ENCODE measurements at regions not wholly inside any gene's neighbourhood (a gene's known extent, or its start where the extent isn't known, plus 50 kb on each side); places are given as distances from the start of the nearest gene placed in this dataset.
"Not testable (repeated sequence)": the region's sequence is repeated elsewhere in the genome, so short reads cannot be mapped to it uniquely, and the experiment has no call there.

GRCh38 chr1:199489594-199489993 is 537.9 kb upstream of the NR5A2 start:
- peaks cover 8% of the 10 kb centered on the region for H3K4me1 ChIP-seq (ENCODE audit: insufficient read depth, low read length)
- DNase-seq (ENCODE audit: low read depth) = no peak
- H3K4me3 Mint-ChIP-seq (ENCODE audit: unreplicated experiment) = no peak overlapping the region
- H3K36me3 Mint-ChIP-seq (ENCODE audit: low read depth, unreplicated experiment) = no peaks in the 10 kb centered on the region
- no peaks in the 10 kb centered on the region for H4K20me1 ChIP-seq (ENCODE audit: insufficient read depth, low read length)
- no peaks in the 10 kb centered on the region for H3K9me3 Mint-ChIP-seq (ENCODE audit: unreplicated experiment)
- H3K27me3 ChIP-seq (ENCODE audit: insufficient read depth, low read length) = no peaks in the 10 kb centered on the region
- H3K36me3 ChIP-seq (ENCODE audit: insufficient read depth, low read length) = no peaks in the 10 kb centered on the region
- no peak overlapping the region for H3K9ac ChIP-seq (ENCODE audit: low read length)
- no peak overlapping the region for H3K4me2 ChIP-seq (ENCODE audit: low read length)
- no peak for TF ChIP-seq EZH2 (IDR thresholded peaks at IDR 0.05; ENCODE audit: insufficient read depth, low read length)
- TF ChIP-seq, protein P1, sequence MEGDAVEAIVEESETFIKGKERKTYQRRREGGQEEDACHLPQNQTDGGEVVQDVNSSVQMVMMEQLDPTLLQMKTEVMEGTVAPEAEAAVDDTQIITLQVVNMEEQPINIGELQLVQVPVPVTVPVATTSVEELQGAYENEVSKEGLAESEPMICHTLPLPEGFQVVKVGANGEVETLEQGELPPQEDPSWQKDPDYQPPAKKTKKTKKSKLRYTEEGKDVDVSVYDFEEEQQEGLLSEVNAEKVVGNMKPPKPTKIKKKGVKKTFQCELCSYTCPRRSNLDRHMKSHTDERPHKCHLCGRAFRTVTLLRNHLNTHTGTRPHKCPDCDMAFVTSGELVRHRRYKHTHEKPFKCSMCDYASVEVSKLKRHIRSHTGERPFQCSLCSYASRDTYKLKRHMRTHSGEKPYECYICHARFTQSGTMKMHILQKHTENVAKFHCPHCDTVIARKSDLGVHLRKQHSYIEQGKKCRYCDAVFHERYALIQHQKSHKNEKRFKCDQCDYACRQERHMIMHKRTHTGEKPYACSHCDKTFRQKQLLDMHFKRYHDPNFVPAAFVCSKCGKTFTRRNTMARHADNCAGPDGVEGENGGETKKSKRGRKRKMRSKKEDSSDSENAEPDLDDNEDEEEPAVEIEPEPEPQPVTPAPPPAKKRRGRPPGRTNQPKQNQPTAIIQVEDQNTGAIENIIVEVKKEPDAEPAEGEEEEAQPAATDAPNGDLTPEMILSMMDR (IDR thresholded peaks at IDR 0.05; ENCODE audit: insufficient read depth, low read depth, low read length) = no peak
- no peak overlapping the region for H3K27ac Mint-ChIP-seq (ENCODE audit: unreplicated experiment)
- H3K4me1 Mint-ChIP-seq (ENCODE audit: low read depth, unreplicated experiment) = peaks cover 9% of the 10 kb centered on the region
- H3K9me3 ChIP-seq (ENCODE audit: insufficient read depth, low read depth, low read length) = no peaks in the 10 kb centered on the region
- H3K4me3 ChIP-seq (ENCODE audit: insufficient read depth, low read depth, low read length) = no peak overlapping the region
- H3K27ac ChIP-seq (ENCODE audit: low read depth, low read length) = no peak overlapping the region
- H2AFZ ChIP-seq (ENCODE audit: low read depth, low read length) = no peak overlapping the region
- FAIRE-seq = no peak
- no peaks in the 10 kb centered on the region for H3K27me3 Mint-ChIP-seq (ENCODE audit: low read depth, unreplicated experiment)
- no peaks in the 10 kb centered on the region for H3K79me2 ChIP-seq (ENCODE audit: insufficient read depth, low read length)

DNA sequence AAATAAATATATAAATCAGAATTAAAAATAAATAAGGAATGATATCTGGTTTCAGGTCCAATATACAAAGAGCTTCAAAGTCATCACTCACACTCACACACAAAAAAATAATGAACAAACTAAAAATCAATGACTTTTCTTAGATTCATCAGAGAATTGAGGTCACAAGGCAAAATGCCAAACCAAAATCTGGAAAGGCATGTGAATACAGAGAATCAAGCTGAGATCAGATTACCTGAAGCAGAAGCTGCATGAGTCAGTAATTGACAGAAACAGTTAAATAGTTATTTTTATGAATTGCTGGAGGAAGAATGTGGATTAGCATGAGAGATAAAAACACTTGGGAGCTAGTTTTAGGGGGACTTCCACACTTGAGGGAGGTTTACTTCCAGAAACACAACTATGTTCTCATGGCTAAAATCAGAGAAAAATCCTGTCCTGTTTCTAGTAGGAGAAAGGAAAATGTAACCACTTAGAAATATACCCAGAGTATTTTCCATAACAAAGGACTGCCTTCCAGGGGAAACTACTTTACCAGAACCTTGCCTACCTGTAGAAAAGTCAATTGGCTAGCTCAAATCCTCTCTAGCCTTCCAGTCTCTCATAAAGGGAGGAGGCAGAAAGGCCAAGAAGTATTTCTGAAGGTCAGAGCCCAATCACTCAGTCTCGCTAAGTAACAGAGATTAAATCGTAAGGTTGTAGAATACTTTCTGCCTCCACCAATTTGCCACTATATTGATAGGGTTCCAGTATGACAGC is 536.6 kb upstream of the NR5A2 start:
- Histone ChIP-seq H2AFZ (ENCODE audit: low read depth, low read length) (peak overlapping the region; percentile 40), H3K9me3 (ENCODE audit: insufficient read depth, low read depth, low read length) (no peaks in the 10 kb centered on the region), H3K79me2 (ENCODE audit: insufficient read depth, low read length) (no peaks in the 10 kb centered on the region), H3K27me3 (ENCODE audit: insufficient read depth, low read length) (no peaks in the 10 kb centered on the region), H3K27ac (ENCODE audit: low read depth, low read length) (peak overlapping the region; percentile 18), H3K9ac (ENCODE audit: low read length) (no peak overlapping the region), H3K36me3 (ENCODE audit: insufficient read depth, low read length) (no peaks in the 10 kb centered on the region), H3K4me2 (ENCODE audit: low read length) (peak overlapping the region; percentile 30), H3K4me3 (ENCODE audit: insufficient read depth, low read depth, low read length) (no peak overlapping the region), H4K20me1 (ENCODE audit: insufficient read depth, low read length) (no peaks in the 10 kb centered on the region), H3K4me1 (ENCODE audit: insufficient read depth, low read length) (peaks cover 8% of the 10 kb centered on the region)
- Mint-ChIP-seq H3K27me3 (ENCODE audit: low read depth, unreplicated experiment) (no peaks in the 10 kb centered on the region), H3K36me3 (ENCODE audit: low read depth, unreplicated experiment) (no peaks in the 10 kb centered on the region), H3K27ac (ENCODE audit: unreplicated experiment) (no peak overlapping the region), H3K4me3 (ENCODE audit: unreplicated experiment) (no peak overlapping the region), H3K9me3 (ENCODE audit: unreplicated experiment) (peaks cover 6% of the 10 kb centered on the region), H3K4me1 (ENCODE audit: low read depth, unreplicated experiment) (peaks cover 9% of the 10 kb centered on the region)
- no peak for TF ChIP-seq EZH2 (IDR thresholded peaks at IDR 0.05; ENCODE audit: insufficient read depth, low read length)
- TF ChIP-seq, protein P1 (IDR thresholded peaks at IDR 0.05; ENCODE audit: insufficient read depth, low read depth, low read length) = no peak
- peak; percentile 88 for DNase-seq (ENCODE audit: low read depth)
- FAIRE-seq = no peak

GRCh38 chr1:199495432-199495831 is 532.1 kb upstream of the NR5A2 start:
- TF ChIP-seq EZH2 (IDR thresholded peaks at IDR 0.05; ENCODE audit: insufficient read depth, low read length) = no peak
- TF ChIP-seq, protein P1 (IDR thresholded peaks at IDR 0.05; ENCODE audit: insufficient read depth, low read depth, low read length) = no peak
- Histone ChIP-seq H3K4me1 (ENCODE audit: insufficient read depth, low read length) (peaks cover 7% of the 10 kb centered on the region), H3K79me2 (ENCODE audit: insufficient read depth, low read length) (no peaks in the 10 kb centered on the region), H4K20me1 (ENCODE audit: insufficient read depth, low read length) (no peaks in the 10 kb centered on the region), H3K4me3 (ENCODE audit: insufficient read depth, low read depth, low read length) (no peak overlapping the region), H3K4me2 (ENCODE audit: low read length) (no peak overlapping the region), H3K36me3 (ENCODE audit: insufficient read depth, low read length) (no peaks in the 10 kb centered on the region), H3K9ac (ENCODE audit: low read length) (no peak overlapping the region), H2AFZ (ENCODE audit: low read depth, low read length) (no peak overlapping the region), H3K27ac (ENCODE audit: low read depth, low read length) (no peak overlapping the region), H3K9me3 (ENCODE audit: insufficient read depth, low read depth, low read length) (no peaks in the 10 kb centered on the region), H3K27me3 (ENCODE audit: insufficient read depth, low read length) (no peaks in the 10 kb centered on the region)
- DNase-seq (ENCODE audit: low read depth) (no peak), FAIRE-seq (no peak)
- no peaks in the 10 kb centered on the region for H3K27me3 Mint-ChIP-seq (ENCODE audit: low read depth, unreplicated experiment)
- no peaks in the 10 kb centered on the region for H3K36me3 Mint-ChIP-seq (ENCODE audit: low read depth, unreplicated experiment)
- peaks cover 7% of the 10 kb centered on the region for H3K9me3 Mint-ChIP-seq (ENCODE audit: unreplicated experiment)
- no peak overlapping the region for H3K27ac Mint-ChIP-seq (ENCODE audit: unreplicated experiment)
- H3K4me3 Mint-ChIP-seq (ENCODE audit: unreplicated experiment) = no peak overlapping the region
- peaks cover 9% of the 10 kb centered on the region for H3K4me1 Mint-ChIP-seq (ENCODE audit: low read depth, unreplicated experiment)

DNA sequence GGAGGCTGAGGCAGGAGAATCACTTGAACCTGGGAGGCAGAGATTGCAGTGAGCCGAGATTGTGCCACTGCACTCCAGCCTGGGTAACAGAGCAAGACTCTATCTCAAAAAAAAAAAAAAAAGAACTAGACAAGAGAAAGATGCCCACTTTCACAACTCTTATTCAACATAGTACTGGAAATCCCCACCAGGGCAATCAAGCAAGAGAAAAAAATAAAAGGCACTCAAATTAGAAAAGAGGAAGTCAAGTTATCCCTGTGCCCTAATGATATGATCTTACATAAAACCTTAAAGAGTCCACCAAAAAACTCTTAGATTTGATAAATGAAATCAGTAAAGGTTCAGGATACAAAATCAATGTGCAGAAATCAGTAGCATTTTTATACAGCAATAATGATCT is 528.7 kb upstream of the NR5A2 start:
- not testable (repeated sequence) for H3K27me3 Mint-ChIP-seq (ENCODE audit: low read depth, unreplicated experiment); H3K79me2 ChIP-seq (ENCODE audit: insufficient read depth, low read length); H3K4me3 Mint-ChIP-seq (ENCODE audit: unreplicated experiment); H3K4me2 ChIP-seq (ENCODE audit: low read length); H3K27ac ChIP-seq (ENCODE audit: low read depth, low read length); DNase-seq (ENCODE audit: low read depth); H3K27me3 ChIP-seq (ENCODE audit: insufficient read depth, low read length); H3K36me3 ChIP-seq (ENCODE audit: insufficient read depth, low read length); H3K9me3 ChIP-seq (ENCODE audit: insufficient read depth, low read depth, low read length); H3K27ac Mint-ChIP-seq (ENCODE audit: unreplicated experiment); H3K36me3 Mint-ChIP-seq (ENCODE audit: low read depth, unreplicated experiment); H3K9me3 Mint-ChIP-seq (ENCODE audit: unreplicated experiment); H3K9ac ChIP-seq (ENCODE audit: low read length); H4K20me1 ChIP-seq (ENCODE audit: insufficient read depth, low read length); H3K4me3 ChIP-seq (ENCODE audit: insufficient read depth, low read depth, low read length); H2AFZ ChIP-seq (ENCODE audit: low read depth, low read length); FAIRE-seq; H3K4me1 Mint-ChIP-seq (ENCODE audit: low read depth, unreplicated experiment); H3K4me1 ChIP-seq (ENCODE audit: insufficient read depth, low read length)

Measured in astrocyte (in vitro differentiated cells and primary cell).